Endothelial cell of umbilical vein (primary cell): ENCODE measurements at regions not wholly inside any gene's neighbourhood (a gene's known extent, or its start where the extent isn't known, plus 50 kb on each side); places are given as distances from the start of the nearest gene placed in this dataset.

Source experiments
- BruUV-seq: library from RNA; stranded (reverse); fragments of 400-500 nt; replicated peaks from 2 replicates; lab custom pipeline; 2021; lab: Mats Ljungman, UMichigan
- CTCF ChIA-PET: fragments of 300-600, 350-600 bp; sonication (Branson Sonifier 250); formaldehyde crosslinking; loops from one replicate; lab custom pipeline; 2021; ENCODE audit warnings: antibody characterized with exemption, inconsistent platforms; lab: Charles Lee
- POLR2A ChIA-PET: fragments of 300-600, 350-600 bp; sonication (Branson Sonifier 250); formaldehyde crosslinking; loops from one replicate; lab custom pipeline; 2021; ENCODE audit warnings: antibody characterized with exemption, inconsistent platforms; lab: Charles Lee
- DNase-seq: peaks from one replicate; pipeline ENCODE4 v3.0.0-alpha.2; 2011; ENCODE audit warnings: low read depth, low spot score
- FAIRE-seq: peaks from 2 replicates; lab custom pipeline; 2011; peaks lifted over from hg19 to GRCh38; lab: Jason Lieb, UNC
- H2AFZ ChIP-seq: 2 replicates; pipeline ENCODE4 v1.6.0; 2012; ENCODE audit warnings: low read depth, low read length, control low read depth, inconsistent platforms
- H3K27ac ChIP-seq: 2 replicates; pipeline ENCODE4 v1.5.1; 2011; ENCODE audit warnings: low read depth, mild to moderate bottlenecking, control low read depth, low read length, moderate library complexity; ENCODE audit not compliant: insufficient read depth
- H3K27me3 ChIP-seq, 2 experiments: 2 replicates each; pipeline versions ENCODE4 v1.6.0 to v1.6.1; 2011; ENCODE audit warnings: low read length in 2 of 2, mixed read lengths in 1 of 2; ENCODE audit not compliant: control insufficient read depth in 2 of 2, insufficient read depth in 2 of 2
- H3K36me3 ChIP-seq, 2 experiments: 2 replicates in 1 of 2; 3 replicates in 1 of 2; pipeline ENCODE4 v1.5.1; 2011; ENCODE audit warnings: low read length in 2 of 2, mild to moderate bottlenecking in 1 of 2, moderate library complexity in 1 of 2; ENCODE audit not compliant: control insufficient read depth in 2 of 2, insufficient read depth in 2 of 2; ENCODE audit errors: extremely low read depth in 1 of 2
- H3K4me1 ChIP-seq: 3 replicates; pipeline ENCODE4 v1.5.1; 2011; ENCODE audit warnings: mild to moderate bottlenecking, low read length; ENCODE audit not compliant: control insufficient read depth, insufficient read depth; ENCODE audit errors: extremely low read depth
- H3K4me2 ChIP-seq: 2 replicates; pipeline ENCODE4 v1.6.1; 2011; ENCODE audit warnings: low read length, control low read depth, mixed read lengths; ENCODE audit not compliant: insufficient read depth
- H3K4me3 ChIP-seq, 3 experiments: fragments of 200-600 bp in 1 of 3; sonication (generic), shearing (Covaris generic) in 1 of 3; replicated peaks in 1 of 3; 2 replicates each; pipeline ENCODE4 v1.5.1; 2011 to 2016; ENCODE audit warnings: control low read depth in 3 of 3, low read length in 3 of 3, mild to moderate bottlenecking in 2 of 3, inconsistent platforms in 1 of 3, low read depth in 1 of 3, moderate library complexity in 1 of 3; ENCODE audit not compliant: insufficient read depth in 1 of 3
- H3K79me2 ChIP-seq: 2 replicates; pipeline ENCODE4 v1.6.0; 2012; ENCODE audit warnings: low read length, inconsistent platforms; ENCODE audit not compliant: control insufficient read depth, insufficient read depth
- H3K9ac ChIP-seq: replicated peaks from 2 replicates; pipeline ENCODE3; 2011; ENCODE audit warnings: low read length, control low read depth; ENCODE audit not compliant: insufficient read depth; ENCODE audit errors: extremely low read depth
- H3K9me1 ChIP-seq: replicated peaks from 3 replicates; pipeline ENCODE4 v1.6.0; 2011; ENCODE audit warnings: mild to moderate bottlenecking, low read length; ENCODE audit not compliant: control insufficient read depth, insufficient read depth; ENCODE audit errors: extremely low read depth
- H3K9me3 ChIP-seq: replicated peaks from 2 replicates; pipeline ENCODE4 v1.5.1; 2012; ENCODE audit warnings: low read length, inconsistent platforms; ENCODE audit not compliant: control insufficient read depth, insufficient read depth
- H4K20me1 ChIP-seq: replicated peaks from 2 replicates; pipeline ENCODE3; 2011; ENCODE audit warnings: mild to moderate bottlenecking, low read length; ENCODE audit not compliant: control insufficient read depth, insufficient read depth; ENCODE audit errors: extremely low read depth
- FOS ChIP-seq: IDR thresholded peaks from 2 replicates; pipeline ENCODE4 v1.6.1; 2011; ENCODE audit warnings: mild to moderate bottlenecking, low read length, moderate library complexity, borderline replicate concordance; ENCODE audit not compliant: insufficient read depth
- GATA2 ChIP-seq: IDR thresholded peaks from 2 replicates; pipeline ENCODE4 v1.7.0; 2011; ENCODE audit warnings: low read depth, mild to moderate bottlenecking, moderate library complexity, mixed read lengths, low read length; ENCODE audit not compliant: insufficient read length, insufficient read depth
- JUN ChIP-seq: IDR thresholded peaks from 2 replicates; pipeline ENCODE4 v1.6.1; 2011; ENCODE audit warnings: borderline replicate concordance, low read depth; ENCODE audit not compliant: insufficient read length, insufficient read depth
- MYC ChIP-seq: IDR thresholded peaks from one replicate; pipeline ENCODE4 v1.6.1; 2011; ENCODE audit warnings: mild to moderate bottlenecking, low read depth, low read length
- POLR2A ChIP-seq: IDR thresholded peaks from 2 replicates; pipeline ENCODE4 v1.6.1; 2012; ENCODE audit warnings: low read depth, mild to moderate bottlenecking, control low read depth, low read length
- dilution Hi-C: fragments of 300-500 bp; cut with MboI; formaldehyde crosslinking; loops from one replicate; pipeline ENCODE4 v1.15.0; 2019; ENCODE audit warnings: low sequenced_read_pairs; ENCODE audit not compliant: extremely low pct_ligation_motif_present
- intact Hi-C: fragments of 100-400 bp; cut with micrococcal nuclease; formaldehyde crosslinking; loops from one replicate; pipeline ENCODE4 v1.10.0; 2022
- TF ChIP-seq, protein P1 (sequence below), 2 donors: IDR thresholded peaks; 1 replicate in 1 of 2; 2 replicates in 1 of 2; pipeline ENCODE4 v1.5.1; 2011; ENCODE audit warnings: low read length in 2 of 2, mild to moderate bottlenecking in 2 of 2, moderate library complexity in 2 of 2, control low read depth in 1 of 2, inconsistent platforms in 1 of 2, low read depth in 1 of 2; ENCODE audit not compliant: insufficient read depth in 1 of 2; ENCODE audit errors: extremely low read depth in 1 of 2

DNA sequence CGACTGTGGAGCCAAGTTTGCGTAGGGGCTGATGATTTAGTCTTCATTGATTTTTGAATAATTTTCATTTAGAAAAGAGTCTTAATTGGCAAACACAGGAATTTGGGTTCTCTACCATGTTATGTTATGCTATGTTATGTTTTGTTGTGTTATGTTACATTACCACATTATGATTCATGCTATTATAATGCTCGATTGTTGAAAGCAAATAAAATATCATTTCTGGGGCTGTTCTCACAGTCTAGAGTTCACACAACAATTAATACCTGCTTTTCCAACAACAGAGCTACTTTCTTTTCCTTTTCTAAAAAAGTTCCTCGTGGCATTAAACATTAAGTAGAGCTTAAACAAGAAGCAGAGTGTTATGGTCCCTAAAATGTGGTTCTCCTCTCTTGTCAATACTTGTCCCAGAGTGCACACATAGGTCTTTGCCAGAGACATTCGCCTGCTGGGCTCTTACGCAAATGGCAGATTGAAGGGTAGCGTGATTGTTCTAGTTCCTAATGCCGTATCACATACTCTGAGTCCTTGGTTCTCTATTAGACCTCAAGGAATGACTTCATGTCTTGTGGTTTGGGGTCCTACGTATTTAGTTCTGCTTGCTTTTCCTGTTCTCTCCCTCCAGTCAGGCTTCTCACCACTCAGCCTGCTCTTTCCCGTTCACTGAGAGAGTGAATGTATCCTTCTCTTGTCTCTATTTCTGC is 370.3 kb downstream of the CD109 start:
- intact Hi-C loops = no loop called here
- POLR2A ChIA-PET = no interaction called here
- FAIRE-seq = no peak

More for the DNA sequence above, 370.3 kb downstream of the CD109 start:
- DNase-seq = no peak
- Histone ChIP-seq H3K9me3 (no peaks in the 10 kb centered on the region), H3K36me3 (no peaks in the 10 kb centered on the region), H3K27me3 (peaks cover 1 to 5% of the 10 kb centered on the region in 2 experiments), H3K4me1 (no peaks in the 10 kb centered on the region), H3K4me2 (no peak overlapping the region), H3K9me1 (no peaks in the 10 kb centered on the region), H4K20me1 (no peaks in the 10 kb centered on the region), H2AFZ (no peak overlapping the region), H3K27ac (no peak overlapping the region), H3K79me2 (no peaks in the 10 kb centered on the region), H3K9ac (no peak overlapping the region), H3K4me3 (no peak overlapping the region)
- TF ChIP-seq, protein P1, sequence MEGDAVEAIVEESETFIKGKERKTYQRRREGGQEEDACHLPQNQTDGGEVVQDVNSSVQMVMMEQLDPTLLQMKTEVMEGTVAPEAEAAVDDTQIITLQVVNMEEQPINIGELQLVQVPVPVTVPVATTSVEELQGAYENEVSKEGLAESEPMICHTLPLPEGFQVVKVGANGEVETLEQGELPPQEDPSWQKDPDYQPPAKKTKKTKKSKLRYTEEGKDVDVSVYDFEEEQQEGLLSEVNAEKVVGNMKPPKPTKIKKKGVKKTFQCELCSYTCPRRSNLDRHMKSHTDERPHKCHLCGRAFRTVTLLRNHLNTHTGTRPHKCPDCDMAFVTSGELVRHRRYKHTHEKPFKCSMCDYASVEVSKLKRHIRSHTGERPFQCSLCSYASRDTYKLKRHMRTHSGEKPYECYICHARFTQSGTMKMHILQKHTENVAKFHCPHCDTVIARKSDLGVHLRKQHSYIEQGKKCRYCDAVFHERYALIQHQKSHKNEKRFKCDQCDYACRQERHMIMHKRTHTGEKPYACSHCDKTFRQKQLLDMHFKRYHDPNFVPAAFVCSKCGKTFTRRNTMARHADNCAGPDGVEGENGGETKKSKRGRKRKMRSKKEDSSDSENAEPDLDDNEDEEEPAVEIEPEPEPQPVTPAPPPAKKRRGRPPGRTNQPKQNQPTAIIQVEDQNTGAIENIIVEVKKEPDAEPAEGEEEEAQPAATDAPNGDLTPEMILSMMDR (IDR thresholded peaks at IDR 0.05; ENCODE audit: extremely low read depth in 1 of 2, insufficient read depth in 1 of 2, low read depth in 1 of 2, low read length in 2 of 2) = no peak
- TF ChIP-seq POLR2A (no peak), FOS (peak; percentile 11), JUN (no peak), GATA2 (no peak), MYC (no peak)
- dilution Hi-C loops = no loop called here
- BruUV-seq = no TSS peak
- CTCF ChIA-PET = interaction anchor here (1.4 to 1.5 kb wide), 2 partner anchors 12 to 14 kb away, joined by 3 to 4 read pairs; no protein-coding TSS in a partner anchor
